HEK293T (cell line): ENCODE measurements at regions not wholly inside any gene's neighbourhood (a gene's known extent, or its start where the extent isn't known, plus 50 kb on each side); places are given as distances from the start of the nearest gene placed in this dataset.

ENCODE experiments used
- NFRKB ChIP-seq: fragments of 450-650 bp; IDR thresholded peaks from 2 replicates; pipeline ENCODE4 v1.6.1; 2016; ENCODE audit warnings: mild to moderate bottlenecking, moderate library complexity
- SUZ12 ChIP-seq: fragments of 450-650 bp; IDR thresholded peaks from 2 replicates; pipeline ENCODE4 v1.6.1; 2016; ENCODE audit warnings: mild to moderate bottlenecking
- TARDBP ChIP-seq: fragments of 450-650 bp; IDR thresholded peaks from 2 replicates; pipeline ENCODE4 v1.6.1; 2016

DNA sequence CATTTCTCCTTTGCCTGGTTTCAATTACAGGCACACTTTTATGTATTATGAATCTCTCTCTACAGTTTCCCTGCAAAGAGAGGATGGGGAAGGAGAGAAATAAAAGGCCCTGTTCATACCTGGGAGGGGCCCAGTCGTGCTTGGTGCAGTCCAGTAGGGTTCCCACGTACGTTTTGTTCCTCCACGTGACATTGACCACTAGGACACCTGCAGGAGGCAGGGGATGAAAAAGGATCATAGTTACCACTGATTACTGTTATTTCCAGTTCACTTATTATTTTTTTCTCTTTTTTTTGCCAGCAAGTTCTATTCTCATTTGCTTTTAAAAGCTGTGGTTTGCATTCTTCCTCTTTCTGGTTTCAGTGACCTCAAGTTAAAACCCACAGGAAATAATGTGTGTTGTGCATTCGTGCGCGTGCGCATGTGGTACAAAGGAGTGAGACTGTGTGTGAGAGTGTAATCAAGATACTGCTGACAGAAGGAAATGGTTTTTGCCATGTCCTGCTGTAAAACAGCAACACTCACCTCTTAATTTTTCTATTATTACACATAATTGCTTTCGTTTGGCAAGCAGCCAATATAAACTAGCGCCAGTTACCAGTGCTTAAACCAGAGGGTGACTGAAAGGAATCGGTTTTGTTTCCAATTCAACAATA, 96.8 kb downstream of the ZNF608 start:
- TF ChIP-seq TARDBP (no peak), NFRKB (no peak), SUZ12 (no peak)
